IMR-90 (cell line): ENCODE measurements at regions not wholly inside any gene's neighbourhood (a gene's known extent, or its start where the extent isn't known, plus 50 kb on each side); places are given as distances from the start of the nearest gene placed in this dataset.

Experiments
- ATAC-seq: fragments of 200-7000 bp; cut with Tn5 transposase; 2 replicates; pipeline ENCODE4 v1.9.1; 2020; ENCODE audit warnings: low read depth, mild to moderate bottlenecking, moderate library complexity
- BruUV-seq: library from RNA; stranded (reverse); fragments of 400-500 nt; replicated peaks from 2 replicates; lab custom pipeline; 2021; lab: Mats Ljungman, UMichigan
- CTCF ChIA-PET: fragments of 300-600 bp; formaldehyde crosslinking; extraction: SDS; loops from one replicate; lab custom pipeline; 2021; ENCODE audit warnings: antibody characterized with exemption; lab: Yijun Ruan, JAX
- POLR2A ChIA-PET: fragments of 300-600 bp; sonication (Branson Sonifier 250); formaldehyde crosslinking; loops from one replicate; lab custom pipeline; 2022; ENCODE audit warnings: antibody characterized with exemption; ENCODE audit not compliant: unreplicated experiment; lab: Charles Lee
- DNase-seq: peaks from one replicate; pipeline ENCODE4 v3.0.0; 2013
- H2AFZ ChIP-seq: replicated peaks from 2 replicates; pipeline ENCODE3; 2013; ENCODE audit warnings: low read length, mild to moderate bottlenecking; ENCODE audit not compliant: poor library complexity
- H2AK5ac ChIP-seq: 2 replicates; pipeline ENCODE4 v1.6.1; 2013; ENCODE audit warnings: low read depth, low read length, inconsistent platforms
- H2AK9ac ChIP-seq: replicated peaks from 2 replicates; pipeline ENCODE3; 2013; ENCODE audit warnings: mild to moderate bottlenecking, low read depth, low read length, moderate library complexity; ENCODE audit not compliant: poor library complexity
- H2BK120ac ChIP-seq: 2 replicates; pipeline ENCODE4 v1.6.1; 2013; ENCODE audit warnings: low read depth, low read length, inconsistent platforms
- H2BK15ac ChIP-seq: 3 replicates; pipeline ENCODE4 v1.6.1; 2013; ENCODE audit warnings: low read depth, low read length, inconsistent platforms
- H2BK20ac ChIP-seq: 2 replicates; pipeline ENCODE4 v1.6.1; 2013; ENCODE audit warnings: low read depth, mild to moderate bottlenecking, inconsistent platforms, low read length, moderate library complexity
- H2BK5ac ChIP-seq: 2 replicates; pipeline ENCODE4 v1.6.1; 2013; ENCODE audit warnings: mild to moderate bottlenecking, low read depth, low read length, inconsistent platforms; ENCODE audit not compliant: poor library complexity, severe bottlenecking
- H3K14ac ChIP-seq: replicated peaks from 2 replicates; pipeline ENCODE4 v1.6.1; 2013; ENCODE audit warnings: low read depth, low read length, inconsistent platforms
- H3K18ac ChIP-seq: 2 replicates; pipeline ENCODE4 v1.6.1; 2013; ENCODE audit warnings: low read depth, low read length, control low read depth
- H3K23ac ChIP-seq: 2 replicates; pipeline ENCODE4 v1.6.1; 2013; ENCODE audit warnings: low read depth, low read length, inconsistent platforms
- H3K27ac ChIP-seq: 2 replicates; pipeline ENCODE4 v1.5.1; 2013; ENCODE audit warnings: mild to moderate bottlenecking, control low read depth, low read length; ENCODE audit not compliant: insufficient read depth
- H3K27me3 ChIP-seq: 2 replicates; pipeline ENCODE4 v1.6.1; 2013; ENCODE audit warnings: low read length; ENCODE audit not compliant: control insufficient read depth, insufficient read depth
- H3K36me3 ChIP-seq: 2 replicates; pipeline ENCODE4 v1.6.1; 2013; ENCODE audit warnings: low read length, mixed read lengths; ENCODE audit not compliant: control insufficient read depth, insufficient read depth
- H3K4ac ChIP-seq: 2 replicates; pipeline ENCODE4 v1.6.1; 2013; ENCODE audit warnings: low read depth, low read length, inconsistent platforms
- H3K4me1 ChIP-seq: 2 replicates; pipeline ENCODE4 v1.6.1; 2013; ENCODE audit warnings: low read length, mixed read lengths; ENCODE audit not compliant: control insufficient read depth, insufficient read depth
- H3K4me2 ChIP-seq: 2 replicates; pipeline ENCODE4 v1.6.1; 2013; ENCODE audit warnings: low read depth, mild to moderate bottlenecking, control low read depth, low read length, moderate library complexity
- H3K4me3 ChIP-seq: 2 replicates; pipeline ENCODE4 v1.5.1; 2013; ENCODE audit warnings: low read depth, mild to moderate bottlenecking, control low read depth, low read length, moderate library complexity; ENCODE audit not compliant: insufficient read depth
- H3K56ac ChIP-seq: 2 replicates; pipeline ENCODE4 v1.6.1; 2013; ENCODE audit warnings: low read length, inconsistent platforms; ENCODE audit not compliant: insufficient read depth; ENCODE audit errors: extremely low read depth
- H3K79me1 ChIP-seq, 2 experiments: 2 replicates each; pipeline ENCODE4 v1.6.1; 2013; ENCODE audit warnings: low read length in 2 of 2, inconsistent platforms in 1 of 2, low read depth in 1 of 2
- H3K9ac ChIP-seq: 2 replicates; pipeline ENCODE4 v1.6.1; 2013; ENCODE audit warnings: low read depth, low read length, control low read depth
- H3K9me1 ChIP-seq: 2 replicates; pipeline ENCODE4 v1.6.1; 2013; ENCODE audit warnings: low read length, inconsistent platforms; ENCODE audit not compliant: insufficient read depth
- H3K9me3 ChIP-seq: 2 replicates; pipeline ENCODE4 v1.6.1; 2013; ENCODE audit warnings: low read length; ENCODE audit not compliant: control insufficient read depth, insufficient read depth
- H4K20me1 ChIP-seq: 2 replicates; pipeline ENCODE4 v1.6.1; 2013; ENCODE audit warnings: low read length, inconsistent platforms; ENCODE audit not compliant: insufficient read depth
- H4K5ac ChIP-seq: 2 replicates; pipeline ENCODE4 v1.6.1; 2013; ENCODE audit warnings: mild to moderate bottlenecking, low read depth, low read length, control low read depth
- H4K8ac ChIP-seq, 2 experiments: 2 replicates each; pipeline ENCODE4 v1.6.1; 2013; ENCODE audit warnings: low read depth in 2 of 2, low read length in 2 of 2, control low read depth in 1 of 2, inconsistent platforms in 1 of 2
- H4K91ac ChIP-seq: 2 replicates; pipeline ENCODE4 v1.6.1; 2013; ENCODE audit warnings: low read depth, low read length, inconsistent platforms; ENCODE audit not compliant: insufficient read depth
- FOS ChIP-seq: fragments of 150-350 bp; IDR thresholded peaks from 2 replicates; pipeline ENCODE4 v1.6.1; 2016; ENCODE audit warnings: low read depth, low read length
- MAZ ChIP-seq: IDR thresholded peaks from 2 replicates; pipeline ENCODE4 v1.6.1; 2012; ENCODE audit warnings: low read depth, mild to moderate bottlenecking, low read length, improper control_type of control experiment, moderate library complexity, borderline replicate concordance
- NFE2L2 ChIP-seq: fragments of 150-350 bp; IDR thresholded peaks from 2 replicates; pipeline ENCODE4 v1.6.1; 2016; ENCODE audit warnings: low read depth, mild to moderate bottlenecking, low read length
- RCOR1 ChIP-seq: IDR thresholded peaks from 2 replicates; pipeline ENCODE4 v1.6.1; 2012; ENCODE audit warnings: mild to moderate bottlenecking, low read length, improper control_type of control experiment; ENCODE audit not compliant: insufficient replicate concordance
- WGBS, 2 experiments: methylation state at CpG; one replicate each; pipeline versions ENCODE4 v1.1.5 to v1.1.7; 2013; ENCODE audit warnings: missing lambda C conversion rate in 2 of 2; ENCODE audit not compliant: insufficient read length in 1 of 2; ENCODE audit errors: extremely low coverage in 2 of 2; 5-methylcytosine and 5-hydroxymethylcytosine counted together
- dilution Hi-C: fragments of 300-500 bp; cut with HindIII; formaldehyde crosslinking; loops from one replicate; pipeline ENCODE4 v1.14.3; 2018; ENCODE audit warnings: low sequenced_read_pairs; ENCODE audit not compliant: unreplicated experiment
- in situ Hi-C: fragments of 300-500 bp; cut with MboI; formaldehyde crosslinking; loops from 3 replicates; pipeline ENCODE4 v1.14.3; 2019; ENCODE audit warnings: low sequenced_read_pairs, inconsistent platforms, mixed read lengths
- intact Hi-C: fragments of 100-400 bp; cut with micrococcal nuclease; formaldehyde crosslinking; loops from 2 replicates; pipeline ENCODE4 v1.10.0; 2022

DNA sequence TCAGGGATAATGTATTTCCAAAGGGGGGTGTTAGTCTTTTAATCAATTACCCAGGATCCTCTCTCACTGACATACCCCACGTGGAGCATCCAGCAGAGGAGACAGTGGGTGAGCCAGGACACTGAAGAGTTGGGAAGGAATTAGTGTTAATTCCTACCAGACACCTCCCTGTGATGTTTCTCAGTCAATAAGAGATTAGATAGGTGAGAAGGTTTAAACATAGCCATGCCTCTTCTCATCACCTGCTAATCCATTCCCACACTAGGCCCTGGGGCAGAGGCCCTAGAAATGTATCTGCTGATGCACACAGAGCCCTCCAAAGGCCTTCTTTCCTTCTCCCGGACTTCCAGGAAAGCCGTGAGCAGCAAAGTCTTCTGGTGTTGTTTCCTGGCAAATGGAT, 363.6 kb upstream of the LARGE1 start:
- ChIA-PET CTCF (no interaction called here), POLR2A (no interaction called here)
- H4K20me1 ChIP-seq: no peaks in the 10 kb centered on the region
- H2AK5ac ChIP-seq: no peak overlapping the region
- no peaks in the 10 kb centered on the region for H3K9me1 ChIP-seq
- H3K9ac ChIP-seq: no peak overlapping the region
- no peak for DNase-seq
- H3K4ac ChIP-seq: no peak overlapping the region
- no peak overlapping the region for H3K4me3 ChIP-seq
- no peak overlapping the region for H3K56ac ChIP-seq
- no peak overlapping the region for H3K27ac ChIP-seq
- TF ChIP-seq FOS (no peak), MAZ (no peak), NFE2L2 (no peak), RCOR1 (no peak)
- no peak overlapping the region for H3K4me2 ChIP-seq
- no peak overlapping the region for H3K14ac ChIP-seq
- no peaks in the 10 kb centered on the region for H3K79me1 ChIP-seq
- no peak overlapping the region for H3K18ac ChIP-seq
- no peaks in the 10 kb centered on the region for H3K27me3 ChIP-seq
- H4K8ac ChIP-seq: no peak overlapping the region
- no peak overlapping the region for H2BK120ac ChIP-seq
- H2AK9ac ChIP-seq: no peak overlapping the region
- no peak overlapping the region for H4K91ac ChIP-seq
- H3K4me1 ChIP-seq: no peaks in the 10 kb centered on the region
- H3K23ac ChIP-seq: no peak overlapping the region
- no peaks in the 10 kb centered on the region for H3K36me3 ChIP-seq
- peaks cover 29% of the 10 kb centered on the region for H3K9me3 ChIP-seq
- BruUV-seq: no TSS peak
- in situ Hi-C loops: no loop called here
- H2BK5ac ChIP-seq: no peak overlapping the region
- H2BK20ac ChIP-seq: no peak overlapping the region
- dilution Hi-C loops: no loop called here
- no CpG with 5 or more reads among the region's 3 CpGs for WGBS, 2 experiments
- intact Hi-C loops: no loop called here
- no peak overlapping the region for H4K5ac ChIP-seq
- no peak overlapping the region for H2BK15ac ChIP-seq
- no peak for ATAC-seq
- H2AFZ ChIP-seq: no peak overlapping the region
